Endothelial cell of umbilical vein (primary cell): ENCODE measurements at regions not wholly inside any gene's neighbourhood (a gene's known extent, or its start where the extent isn't known, plus 50 kb on each side); places are given as distances from the start of the nearest gene placed in this dataset.

ENCODE experiments used
- BruUV-seq: library from RNA; stranded (reverse); fragments of 400-500 nt; replicated peaks from 2 replicates; lab custom pipeline; 2021; lab: Mats Ljungman, UMichigan
- CTCF ChIA-PET: fragments of 300-600, 350-600 bp; sonication (Branson Sonifier 250); formaldehyde crosslinking; loops from one replicate; lab custom pipeline; 2021; ENCODE audit warnings: antibody characterized with exemption, inconsistent platforms; lab: Charles Lee
- POLR2A ChIA-PET: fragments of 300-600, 350-600 bp; sonication (Branson Sonifier 250); formaldehyde crosslinking; loops from one replicate; lab custom pipeline; 2021; ENCODE audit warnings: antibody characterized with exemption, inconsistent platforms; lab: Charles Lee
- DNase-seq: peaks from one replicate; pipeline ENCODE4 v3.0.0-alpha.2; 2011; ENCODE audit warnings: low read depth, low spot score
- FAIRE-seq: peaks from 2 replicates; lab custom pipeline; 2011; peaks lifted over from hg19 to GRCh38; lab: Jason Lieb, UNC
- H2AFZ ChIP-seq: 2 replicates; pipeline ENCODE4 v1.6.0; 2012; ENCODE audit warnings: low read depth, low read length, control low read depth, inconsistent platforms
- H3K27ac ChIP-seq: 2 replicates; pipeline ENCODE4 v1.5.1; 2011; ENCODE audit warnings: low read depth, mild to moderate bottlenecking, control low read depth, low read length, moderate library complexity; ENCODE audit not compliant: insufficient read depth
- H3K27me3 ChIP-seq, 2 experiments: 2 replicates each; pipeline versions ENCODE4 v1.6.0 to v1.6.1; 2011; ENCODE audit warnings: low read length in 2 of 2, mixed read lengths in 1 of 2; ENCODE audit not compliant: control insufficient read depth in 2 of 2, insufficient read depth in 2 of 2
- H3K36me3 ChIP-seq, 2 experiments: 2 replicates in 1 of 2; 3 replicates in 1 of 2; pipeline ENCODE4 v1.5.1; 2011; ENCODE audit warnings: low read length in 2 of 2, mild to moderate bottlenecking in 1 of 2, moderate library complexity in 1 of 2; ENCODE audit not compliant: control insufficient read depth in 2 of 2, insufficient read depth in 2 of 2; ENCODE audit errors: extremely low read depth in 1 of 2
- H3K4me1 ChIP-seq: 3 replicates; pipeline ENCODE4 v1.5.1; 2011; ENCODE audit warnings: mild to moderate bottlenecking, low read length; ENCODE audit not compliant: control insufficient read depth, insufficient read depth; ENCODE audit errors: extremely low read depth
- H3K4me2 ChIP-seq: 2 replicates; pipeline ENCODE4 v1.6.1; 2011; ENCODE audit warnings: low read length, control low read depth, mixed read lengths; ENCODE audit not compliant: insufficient read depth
- H3K4me3 ChIP-seq, 3 experiments: fragments of 200-600 bp in 1 of 3; sonication (generic), shearing (Covaris generic) in 1 of 3; replicated peaks in 1 of 3; 2 replicates each; pipeline ENCODE4 v1.5.1; 2011 to 2016; ENCODE audit warnings: control low read depth in 3 of 3, low read length in 3 of 3, mild to moderate bottlenecking in 2 of 3, inconsistent platforms in 1 of 3, low read depth in 1 of 3, moderate library complexity in 1 of 3; ENCODE audit not compliant: insufficient read depth in 1 of 3
- H3K79me2 ChIP-seq: 2 replicates; pipeline ENCODE4 v1.6.0; 2012; ENCODE audit warnings: low read length, inconsistent platforms; ENCODE audit not compliant: control insufficient read depth, insufficient read depth
- H3K9ac ChIP-seq: replicated peaks from 2 replicates; pipeline ENCODE3; 2011; ENCODE audit warnings: low read length, control low read depth; ENCODE audit not compliant: insufficient read depth; ENCODE audit errors: extremely low read depth
- H3K9me1 ChIP-seq: replicated peaks from 3 replicates; pipeline ENCODE4 v1.6.0; 2011; ENCODE audit warnings: mild to moderate bottlenecking, low read length; ENCODE audit not compliant: control insufficient read depth, insufficient read depth; ENCODE audit errors: extremely low read depth
- H3K9me3 ChIP-seq: replicated peaks from 2 replicates; pipeline ENCODE4 v1.5.1; 2012; ENCODE audit warnings: low read length, inconsistent platforms; ENCODE audit not compliant: control insufficient read depth, insufficient read depth
- H4K20me1 ChIP-seq: replicated peaks from 2 replicates; pipeline ENCODE3; 2011; ENCODE audit warnings: mild to moderate bottlenecking, low read length; ENCODE audit not compliant: control insufficient read depth, insufficient read depth; ENCODE audit errors: extremely low read depth
- EZH2 ChIP-seq: IDR thresholded peaks from 2 replicates; pipeline ENCODE4 v1.6.1; 2012; ENCODE audit warnings: borderline replicate concordance, low read depth, mild to moderate bottlenecking, moderate library complexity, low read length, inconsistent platforms; ENCODE audit not compliant: severe bottlenecking
- GATA2 ChIP-seq: IDR thresholded peaks from 2 replicates; pipeline ENCODE4 v1.7.0; 2011; ENCODE audit warnings: low read depth, mild to moderate bottlenecking, moderate library complexity, mixed read lengths, low read length; ENCODE audit not compliant: insufficient read length, insufficient read depth
- JUN ChIP-seq: IDR thresholded peaks from 2 replicates; pipeline ENCODE4 v1.6.1; 2011; ENCODE audit warnings: borderline replicate concordance, low read depth; ENCODE audit not compliant: insufficient read length, insufficient read depth
- MAX ChIP-seq: IDR thresholded peaks from 2 replicates; pipeline ENCODE4 v1.6.1; 2011; ENCODE audit not compliant: insufficient read depth, insufficient read length
- MYC ChIP-seq: IDR thresholded peaks from one replicate; pipeline ENCODE4 v1.6.1; 2011; ENCODE audit warnings: mild to moderate bottlenecking, low read depth, low read length
- POLR2A ChIP-seq: IDR thresholded peaks from 2 replicates; pipeline ENCODE4 v1.6.1; 2012; ENCODE audit warnings: low read depth, mild to moderate bottlenecking, control low read depth, low read length
- POLR2AphosphoS5 ChIP-seq: IDR thresholded peaks from 2 replicates; pipeline ENCODE4 v1.6.1; 2012; ENCODE audit warnings: low read depth, mild to moderate bottlenecking, control low read depth, low read length, moderate library complexity; ENCODE audit not compliant: insufficient read depth
- dilution Hi-C: fragments of 300-500 bp; cut with MboI; formaldehyde crosslinking; loops from one replicate; pipeline ENCODE4 v1.15.0; 2019; ENCODE audit warnings: low sequenced_read_pairs; ENCODE audit not compliant: extremely low pct_ligation_motif_present
- intact Hi-C: fragments of 100-400 bp; cut with micrococcal nuclease; formaldehyde crosslinking; loops from one replicate; pipeline ENCODE4 v1.10.0; 2022
- TF ChIP-seq, protein P1 (sequence below), 2 donors: IDR thresholded peaks; 1 replicate in 1 of 2; 2 replicates in 1 of 2; pipeline ENCODE4 v1.5.1; 2011; ENCODE audit warnings: low read length in 2 of 2, mild to moderate bottlenecking in 2 of 2, moderate library complexity in 2 of 2, control low read depth in 1 of 2, inconsistent platforms in 1 of 2, low read depth in 1 of 2; ENCODE audit not compliant: insufficient read depth in 1 of 2; ENCODE audit errors: extremely low read depth in 1 of 2

DNA sequence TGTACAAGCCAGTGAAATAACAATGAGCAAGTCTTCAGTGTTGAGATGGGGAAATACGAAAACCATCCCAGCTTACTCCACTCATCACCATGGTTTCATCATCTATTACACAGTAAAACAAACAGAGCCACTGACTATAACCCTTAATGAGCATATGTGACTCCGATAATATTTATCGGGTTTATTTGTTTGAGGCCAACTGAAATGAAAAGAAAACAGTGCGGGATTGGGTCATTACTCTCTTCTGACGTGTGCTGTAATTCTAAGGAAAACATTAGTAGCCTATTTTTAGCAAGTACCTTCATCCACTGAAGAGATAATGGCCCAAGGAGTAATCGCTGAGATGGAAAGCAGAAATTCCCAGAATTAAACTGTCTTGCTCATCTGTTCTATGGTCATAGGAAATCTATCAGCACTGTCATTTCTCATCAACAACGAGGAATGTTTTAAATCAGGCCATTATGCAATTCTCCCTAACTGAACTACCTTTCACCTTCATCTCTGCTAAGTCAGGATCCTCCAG lies 716.5 kb downstream of the INHBA start:
- CTCF ChIA-PET, result no interaction called here
- no TSS peak for BruUV-seq
- no peak overlapping the region for H3K27ac ChIP-seq
- DNase-seq (no peak), FAIRE-seq (no peak)
- H3K79me2 ChIP-seq, result no peaks in the 10 kb centered on the region
- no peak overlapping the region for H3K4me2 ChIP-seq
- H3K4me1 ChIP-seq, result no peaks in the 10 kb centered on the region
- no peaks in the 10 kb centered on the region for H3K9me3 ChIP-seq
- H3K9ac ChIP-seq, result no peak overlapping the region
- intact Hi-C loops (no loop called here), dilution Hi-C loops (no loop called here)
- no peaks in the 10 kb centered on the region for H4K20me1 ChIP-seq
- H3K9me1 ChIP-seq, result no peaks in the 10 kb centered on the region
- no peak for TF ChIP-seq POLR2A
- no peak for TF ChIP-seq JUN
- no peak for TF ChIP-seq MYC
- TF ChIP-seq, protein P1, sequence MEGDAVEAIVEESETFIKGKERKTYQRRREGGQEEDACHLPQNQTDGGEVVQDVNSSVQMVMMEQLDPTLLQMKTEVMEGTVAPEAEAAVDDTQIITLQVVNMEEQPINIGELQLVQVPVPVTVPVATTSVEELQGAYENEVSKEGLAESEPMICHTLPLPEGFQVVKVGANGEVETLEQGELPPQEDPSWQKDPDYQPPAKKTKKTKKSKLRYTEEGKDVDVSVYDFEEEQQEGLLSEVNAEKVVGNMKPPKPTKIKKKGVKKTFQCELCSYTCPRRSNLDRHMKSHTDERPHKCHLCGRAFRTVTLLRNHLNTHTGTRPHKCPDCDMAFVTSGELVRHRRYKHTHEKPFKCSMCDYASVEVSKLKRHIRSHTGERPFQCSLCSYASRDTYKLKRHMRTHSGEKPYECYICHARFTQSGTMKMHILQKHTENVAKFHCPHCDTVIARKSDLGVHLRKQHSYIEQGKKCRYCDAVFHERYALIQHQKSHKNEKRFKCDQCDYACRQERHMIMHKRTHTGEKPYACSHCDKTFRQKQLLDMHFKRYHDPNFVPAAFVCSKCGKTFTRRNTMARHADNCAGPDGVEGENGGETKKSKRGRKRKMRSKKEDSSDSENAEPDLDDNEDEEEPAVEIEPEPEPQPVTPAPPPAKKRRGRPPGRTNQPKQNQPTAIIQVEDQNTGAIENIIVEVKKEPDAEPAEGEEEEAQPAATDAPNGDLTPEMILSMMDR (IDR thresholded peaks at IDR 0.05; ENCODE audit: extremely low read depth in 1 of 2, insufficient read depth in 1 of 2, low read depth in 1 of 2, low read length in 2 of 2), result no peak
- TF ChIP-seq POLR2AphosphoS5, result no peak
- TF ChIP-seq MAX, result no peak
- no peak for TF ChIP-seq EZH2
- TF ChIP-seq GATA2, result no peak
- no peak overlapping the region for H3K4me3 ChIP-seq
- no peaks in the 10 kb centered on the region for H3K36me3 ChIP-seq
- no peaks in the 10 kb centered on the region for H3K27me3 ChIP-seq
- POLR2A ChIA-PET, result no interaction called here
- H2AFZ ChIP-seq, result no peak overlapping the region
